HG03097 (cell line): ENCODE measurements at regions not wholly inside any gene's neighbourhood (a gene's known extent, or its start where the extent isn't known, plus 50 kb on each side); places are given as distances from the start of the nearest gene placed in this dataset.
"Not testable (repeated sequence)": the region's sequence is repeated elsewhere in the genome, so short reads cannot be mapped to it uniquely, and the experiment has no call there.

Experiments
- ATAC-seq: cut with Tn5 transposase; IDR thresholded peaks from one replicate; pipeline ENCODE4 v1.9.1; 2021; ENCODE audit not compliant: unreplicated experiment, low FRiP score

- ATAC-seq, result no peak
Measured at GRCh38 chr17:77528516-77529327, 388.0 kb downstream of the SEC14L1 start.

- ATAC-seq, result no peak
Measured at GRCh38 chr17:77529328-77529650, 388.5 kb downstream of the SEC14L1 start.

- no peak for ATAC-seq
Measured at GRCh38 chr17:77530591-77530990, 389.8 kb downstream of the SEC14L1 start.

- ATAC-seq, result no peak
Measured at GRCh38 chr17:77531002-77531401, 390.2 kb downstream of the SEC14L1 start.

- no peak for ATAC-seq
Measured at GRCh38 chr17:77531641-77532040, 390.9 kb downstream of the SEC14L1 start.

GRCh38 chr17:77533697-77534096 lies 392.9 kb downstream of the SEC14L1 start:
- not testable (repeated sequence) for ATAC-seq

- no peak for ATAC-seq
Measured at GRCh38 chr17:77534137-77534536, 393.4 kb downstream of the SEC14L1 start.

- ATAC-seq, result no peak
Measured at GRCh38 chr17:77535435-77535834, 394.7 kb downstream of the SEC14L1 start.

GRCh38 chr17:77535892-77536291 lies 395.1 kb downstream of the SEC14L1 start:
- ATAC-seq, result no peak

- ATAC-seq, result no peak
Measured at GRCh38 chr17:77537566-77537965, 396.8 kb downstream of the SEC14L1 start.

GRCh38 chr17:77540531-77540930 lies 399.8 kb downstream of the SEC14L1 start:
- no peak for ATAC-seq

- ATAC-seq, result no peak
Measured at GRCh38 chr17:77540975-77541374, 400.2 kb downstream of the SEC14L1 start.

GRCh38 chr17:77542011-77542410 lies 401.2 kb downstream of the SEC14L1 start:
- ATAC-seq, result no peak

GRCh38 chr17:77542551-77543490 lies 402.1 kb downstream of the SEC14L1 start:
- ATAC-seq, result no peak

- no peak for ATAC-seq
Measured at GRCh38 chr17:77543801-77544200, 403.0 kb downstream of the SEC14L1 start.

- ATAC-seq, result no peak
Measured at GRCh38 chr17:77544347-77545110, 403.8 kb downstream of the SEC14L1 start.

GRCh38 chr17:77546772-77547241 lies 406.0 kb downstream of the SEC14L1 start:
- no peak for ATAC-seq

- no peak for ATAC-seq
Measured at GRCh38 chr17:77548967-77549366, 408.2 kb downstream of the SEC14L1 start.

GRCh38 chr17:77549726-77550366 lies 408.7 kb upstream of the TNRC6C start:
- ATAC-seq, result no peak

GRCh38 chr17:77553459-77554066 lies 404.9 kb upstream of the TNRC6C start:
- no peak for ATAC-seq
